ENCODE measurements at regions not wholly inside any gene's neighbourhood (a gene's known extent, or its start where the extent isn't known, plus 50 kb on each side); places are given as distances from the start of the nearest gene placed in this dataset.

GRCh38 chr9:106085479-106085878 lies 391.1 kb downstream of the TMEM38B start:
- no peaks in the 10 kb centered on the region for H3K9me3 Mint-ChIP-seq
- H4K8ac ChIP-seq (replicated peaks; ENCODE audit: insufficient read length, low read depth, low read length), result no peak overlapping the region
- H3K27ac Mint-ChIP-seq, result no peak overlapping the region

More at GRCh38 chr9:106085479-106085878, 391.1 kb downstream of the TMEM38B start:
- H3K14ac ChIP-seq (ENCODE audit: insufficient read depth, low read length), result no peak overlapping the region
- no peak overlapping the region for H3K4ac ChIP-seq (ENCODE audit: low read depth, low read length)
- H3K23me2 ChIP-seq (ENCODE audit: insufficient read length, low read depth, low read length, poor library complexity, severe bottlenecking), result no peaks in the 10 kb centered on the region
- no peak overlapping the region for H2AK5ac ChIP-seq (ENCODE audit: insufficient read length, low read length)
- no peak overlapping the region for H2BK12ac ChIP-seq (ENCODE audit: insufficient read length, low read depth, low read length)
- no peak overlapping the region for H4K5ac ChIP-seq (ENCODE audit: insufficient read length, low read depth, low read length)
- H2BK15ac ChIP-seq (ENCODE audit: low read depth, low read length), result no peak overlapping the region
- no peaks in the 10 kb centered on the region for H3K79me2 ChIP-seq (ENCODE audit: insufficient read depth, low read length)
- H3K27ac ChIP-seq (ENCODE audit: insufficient read length, low read depth, low read length), result no peak overlapping the region
- H4K20me1 ChIP-seq (ENCODE audit: control insufficient read depth, insufficient read depth, insufficient read length), result no peaks in the 10 kb centered on the region
- no peak overlapping the region for H3K18ac ChIP-seq (ENCODE audit: insufficient read length, low read depth, low read length)
- H3K4me1 Mint-ChIP-seq, result no peaks in the 10 kb centered on the region
- H3K4me2 ChIP-seq (ENCODE audit: insufficient read depth, insufficient read length, low read length), result no peak overlapping the region
- H2BK120ac ChIP-seq (ENCODE audit: low read depth, low read length, poor library complexity, severe bottlenecking), result no peak overlapping the region
- no peak overlapping the region for H3K56ac ChIP-seq (ENCODE audit: insufficient read length, low read depth, low read length)
- H2BK20ac ChIP-seq (ENCODE audit: low read depth, low read length, poor library complexity, severe bottlenecking), result no peak overlapping the region
- H3T11ph ChIP-seq (ENCODE audit: low read length), result no peak overlapping the region
- TF ChIP-seq CTCF (conservative IDR thresholded peaks at IDR 0.05), result no peak
- no peaks in the 10 kb centered on the region for H3K79me1 ChIP-seq (ENCODE audit: insufficient read depth, low read depth, low read length, poor library complexity, severe bottlenecking)
- H3K23ac ChIP-seq (ENCODE audit: insufficient read length, low read depth, low read length), result no peak overlapping the region
- no peak overlapping the region for H2AFZ ChIP-seq (ENCODE audit: low read length)
- H2BK5ac ChIP-seq (ENCODE audit: insufficient read length, low read length), result no peak overlapping the region
- no peak overlapping the region for H3K4me3 Mint-ChIP-seq
- no peak overlapping the region for H4K91ac ChIP-seq (ENCODE audit: insufficient read length, low read depth, low read length)
- no peaks in the 10 kb centered on the region for H3K27me3 Mint-ChIP-seq (ENCODE audit: low read depth)
- no peak overlapping the region for H3K9ac ChIP-seq (ENCODE audit: extremely low read depth, insufficient read length, low read length)
- no peaks in the 10 kb centered on the region for H3K4me1 ChIP-seq (ENCODE audit: insufficient read depth, low read length)
- DNase-seq, result no peak
- H3K9me3 ChIP-seq (ENCODE audit: control insufficient read depth, low read depth, low read length), result no peaks in the 10 kb centered on the region
- H3K36me3 Mint-ChIP-seq (ENCODE audit: insufficient read depth in 1 of 3, low read depth in 3 of 3), result no peaks in the 10 kb centered on the region; a peak in 1 of 7 replicates
- no peaks in the 10 kb centered on the region for H3K27me3 ChIP-seq (ENCODE audit: insufficient read depth, low read length)

Measured in H9 (cell line).